ENCODE measurements at regions not wholly inside any gene's neighbourhood (a gene's known extent, or its start where the extent isn't known, plus 50 kb on each side); places are given as distances from the start of the nearest gene placed in this dataset.

DNA sequence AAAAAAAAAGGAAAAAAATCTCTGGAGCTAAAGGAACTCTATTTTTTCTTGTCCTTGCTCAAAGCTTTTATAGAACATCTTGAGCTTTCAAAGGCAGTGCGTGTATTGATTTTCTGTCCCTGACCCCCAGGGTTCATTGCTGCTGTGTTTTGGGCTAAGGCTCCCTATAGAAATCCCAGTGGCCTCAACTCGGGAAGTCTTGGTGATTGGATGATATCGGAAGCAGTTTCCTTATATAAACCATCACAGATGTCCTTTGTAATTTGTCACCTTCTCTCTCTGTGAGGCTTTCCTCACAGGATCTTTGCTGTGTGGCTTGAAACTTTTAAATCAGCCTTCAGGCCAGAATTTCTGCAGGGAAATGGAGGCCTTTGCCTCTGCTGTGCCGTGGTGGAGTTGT lies 397.7 kb downstream of the RPS6KC1 start:
- TF ChIP-seq, protein P1, sequence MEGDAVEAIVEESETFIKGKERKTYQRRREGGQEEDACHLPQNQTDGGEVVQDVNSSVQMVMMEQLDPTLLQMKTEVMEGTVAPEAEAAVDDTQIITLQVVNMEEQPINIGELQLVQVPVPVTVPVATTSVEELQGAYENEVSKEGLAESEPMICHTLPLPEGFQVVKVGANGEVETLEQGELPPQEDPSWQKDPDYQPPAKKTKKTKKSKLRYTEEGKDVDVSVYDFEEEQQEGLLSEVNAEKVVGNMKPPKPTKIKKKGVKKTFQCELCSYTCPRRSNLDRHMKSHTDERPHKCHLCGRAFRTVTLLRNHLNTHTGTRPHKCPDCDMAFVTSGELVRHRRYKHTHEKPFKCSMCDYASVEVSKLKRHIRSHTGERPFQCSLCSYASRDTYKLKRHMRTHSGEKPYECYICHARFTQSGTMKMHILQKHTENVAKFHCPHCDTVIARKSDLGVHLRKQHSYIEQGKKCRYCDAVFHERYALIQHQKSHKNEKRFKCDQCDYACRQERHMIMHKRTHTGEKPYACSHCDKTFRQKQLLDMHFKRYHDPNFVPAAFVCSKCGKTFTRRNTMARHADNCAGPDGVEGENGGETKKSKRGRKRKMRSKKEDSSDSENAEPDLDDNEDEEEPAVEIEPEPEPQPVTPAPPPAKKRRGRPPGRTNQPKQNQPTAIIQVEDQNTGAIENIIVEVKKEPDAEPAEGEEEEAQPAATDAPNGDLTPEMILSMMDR (IDR thresholded peaks at IDR 0.05; ENCODE audit: low read depth, low read length, poor library complexity, severe bottlenecking): no peak
- TF ChIP-seq EZH2phosphoT487 (IDR thresholded peaks at IDR 0.05; ENCODE audit: borderline replicate concordance, low read length): no peak
